ENCODE measurements at regions not wholly inside any gene's neighbourhood (a gene's known extent, or its start where the extent isn't known, plus 50 kb on each side); places are given as distances from the start of the nearest gene placed in this dataset.

- H3K36me3 ChIP-seq (ENCODE audit: control insufficient read depth in 2 of 2, insufficient read depth in 1 of 2, low read length in 2 of 2), result no peaks in the 10 kb centered on the region
- POLR2A ChIA-PET, result no interaction called here
- TF ChIP-seq ZNF621 (tag by site-specific recombination; IDR thresholded peaks at IDR 0.05), result no peak
- TF ChIP-seq BCL6B (tag by site-specific recombination; IDR thresholded peaks at IDR 0.05), result no peak
- no peak for TF ChIP-seq ZNF521 (tag by site-specific recombination; IDR thresholded peaks at IDR 0.05)
- TF ChIP-seq, protein P1, sequence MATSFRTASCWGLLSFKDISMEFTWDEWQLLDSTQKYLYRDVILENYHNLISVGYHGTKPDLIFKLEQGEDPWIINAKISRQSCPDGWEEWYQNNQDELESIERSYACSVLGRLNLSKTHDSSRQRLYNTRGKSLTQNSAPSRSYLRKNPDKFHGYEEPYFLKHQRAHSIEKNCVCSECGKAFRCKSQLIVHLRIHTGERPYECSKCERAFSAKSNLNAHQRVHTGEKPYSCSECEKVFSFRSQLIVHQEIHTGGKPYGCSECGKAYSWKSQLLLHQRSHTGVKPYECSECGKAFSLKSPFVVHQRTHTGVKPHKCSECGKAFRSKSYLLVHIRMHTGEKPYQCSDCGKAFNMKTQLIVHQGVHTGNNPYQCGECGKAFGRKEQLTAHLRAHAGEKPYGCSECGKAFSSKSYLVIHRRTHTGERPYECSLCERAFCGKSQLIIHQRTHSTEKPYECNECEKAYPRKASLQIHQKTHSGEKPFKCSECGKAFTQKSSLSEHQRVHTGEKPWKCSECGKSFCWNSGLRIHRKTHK (tag by site-specific recombination; IDR thresholded peaks at IDR 0.05), result no peak
- no peak for TF ChIP-seq YY1 (tag by site-specific recombination; IDR thresholded peaks at IDR 0.05)
- TF ChIP-seq MZF1 (tag by site-specific recombination; IDR thresholded peaks at IDR 0.05; ENCODE audit: borderline replicate concordance), result no peak
- TF ChIP-seq ZNF266 (tag by site-specific recombination; IDR thresholded peaks at IDR 0.05; ENCODE audit: low read depth), result no peak
- no peak for TF ChIP-seq ZNF426 (tag by site-specific recombination; IDR thresholded peaks at IDR 0.05)
- no peak for TF ChIP-seq ZBTB7A (tag by site-specific recombination; IDR thresholded peaks at IDR 0.05; ENCODE audit: low read depth)
- TF ChIP-seq SCRT1 (tag by site-specific recombination; IDR thresholded peaks at IDR 0.05; ENCODE audit: borderline replicate concordance), result no peak
- TF ChIP-seq ZNF10 (tag by site-specific recombination; IDR thresholded peaks at IDR 0.05), result no peak
- no peak for TF ChIP-seq ZNF133 (tag by site-specific recombination; IDR thresholded peaks at IDR 0.05)
- TF ChIP-seq, protein P2, sequence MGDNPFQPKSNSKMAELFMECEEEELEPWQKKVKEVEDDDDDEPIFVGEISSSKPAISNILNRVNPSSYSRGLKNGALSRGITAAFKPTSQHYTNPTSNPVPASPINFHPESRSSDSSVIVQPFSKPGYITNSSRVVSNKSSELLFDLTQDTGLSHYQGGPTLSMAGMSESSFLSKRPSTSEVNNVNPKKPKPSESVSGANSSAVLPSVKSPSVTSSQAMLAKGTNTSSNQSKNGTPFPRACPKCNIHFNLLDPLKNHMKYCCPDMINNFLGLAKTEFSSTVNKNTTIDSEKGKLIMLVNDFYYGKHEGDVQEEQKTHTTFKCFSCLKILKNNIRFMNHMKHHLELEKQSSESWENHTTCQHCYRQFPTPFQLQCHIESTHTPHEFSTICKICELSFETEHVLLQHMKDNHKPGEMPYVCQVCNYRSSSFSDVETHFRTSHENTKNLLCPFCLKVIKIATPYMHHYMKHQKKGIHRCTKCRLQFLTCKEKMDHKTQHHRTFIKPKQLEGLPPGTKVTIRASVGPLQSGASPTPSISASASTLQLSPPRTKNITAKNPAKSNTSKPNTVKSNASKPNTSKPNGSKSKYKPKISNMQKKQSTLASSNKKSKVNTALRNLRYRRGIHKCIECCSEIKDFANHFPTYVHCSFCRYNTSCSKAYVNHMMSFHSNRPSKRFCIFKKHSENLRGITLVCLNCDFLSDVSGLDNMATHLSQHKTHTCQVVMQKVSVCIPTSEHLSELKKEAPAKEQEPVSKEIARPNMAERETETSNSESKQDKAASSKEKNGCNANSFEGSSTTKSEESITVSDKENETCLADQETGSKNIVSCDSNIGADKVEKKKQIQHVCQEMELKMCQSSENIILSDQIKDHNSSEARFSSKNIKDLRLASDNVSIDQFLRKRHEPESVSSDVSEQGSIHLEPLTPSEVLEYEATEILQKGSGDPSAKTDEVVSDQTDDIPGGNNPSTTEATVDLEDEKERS (tag by site-specific recombination; IDR thresholded peaks at IDR 0.05), result no peak
- no peak for TF ChIP-seq ZNF175 (tag by site-specific recombination; IDR thresholded peaks at IDR 0.05)
- no peak for TF ChIP-seq RBAK (tag by site-specific recombination; IDR thresholded peaks at IDR 0.05)
- TF ChIP-seq ZNF558 (tag by site-specific recombination; IDR thresholded peaks at IDR 0.05), result no peak
- TF ChIP-seq PBX3 (CRISPR knock-in tag; IDR thresholded peaks at IDR 0.05), result no peak
- no peak for TF ChIP-seq KLF9 (tag by site-specific recombination; IDR thresholded peaks at IDR 0.05; ENCODE audit: low read depth)
- no peak for TF ChIP-seq ZEB2 (tag by site-specific recombination; IDR thresholded peaks at IDR 0.05)
- TF ChIP-seq ZNF658 (tag by site-specific recombination; IDR thresholded peaks at IDR 0.05), result no peak
- CTCF ChIA-PET, result no interaction called here
- H3K27ac ChIP-seq (ENCODE audit: extremely low read depth, low read depth, low read length), result no peak overlapping the region
- no peaks in the 10 kb centered on the region for H3K4me1 ChIP-seq (ENCODE audit: control insufficient read depth, insufficient read depth, low read length)
- no peaks in the 10 kb centered on the region for H3K9me3 ChIP-seq (ENCODE audit: control insufficient read depth, insufficient read depth, low read depth, low read length)
- no peak overlapping the region for H3K4me3 ChIP-seq (ENCODE audit: low read depth, low read length)
These were observed 71.9 kb downstream of the OAT start for GRCh38 chr10:124346831-124347230.

DNA sequence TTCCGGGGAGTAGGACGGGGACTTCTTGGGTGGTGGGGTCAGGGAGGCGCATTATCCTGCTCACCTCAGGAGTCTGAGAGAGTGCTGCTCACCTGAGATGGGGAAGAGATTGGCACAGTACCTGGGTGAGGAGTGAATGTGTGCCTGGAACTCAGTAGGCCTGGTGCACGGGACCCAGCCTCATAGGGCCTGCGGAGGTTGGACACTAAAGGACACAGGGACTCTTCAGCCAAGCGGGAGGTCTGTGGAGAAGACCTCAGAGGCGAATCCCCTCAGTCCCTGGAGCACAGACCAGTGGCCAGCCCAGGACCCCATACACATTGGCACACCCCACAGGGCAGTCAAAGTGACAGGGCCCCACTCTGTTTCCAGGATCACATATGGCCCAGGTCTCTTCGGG lies 73.2 kb downstream of the OAT start:
- Histone ChIP-seq H3K4me3 (ENCODE audit: low read depth, low read length) (no peak overlapping the region), H3K9me3 (ENCODE audit: control insufficient read depth, insufficient read depth, low read depth, low read length) (no peaks in the 10 kb centered on the region), H3K4me1 (ENCODE audit: control insufficient read depth, insufficient read depth, low read length) (no peaks in the 10 kb centered on the region), H3K36me3 (ENCODE audit: control insufficient read depth in 2 of 2, insufficient read depth in 1 of 2, low read length in 2 of 2) (no peaks in the 10 kb centered on the region), H3K27ac (ENCODE audit: extremely low read depth, low read depth, low read length) (no peak overlapping the region)
- CTCF ChIA-PET, result no interaction called here
- POLR2A ChIA-PET, result no interaction called here
- TF ChIP-seq SCRT1 (tag by site-specific recombination; IDR thresholded peaks at IDR 0.05; ENCODE audit: borderline replicate concordance), result no peak
- no peak for TF ChIP-seq WT1 (tag by site-specific recombination; IDR thresholded peaks at IDR 0.05)
- no peak for TF ChIP-seq GLIS2 (tag by site-specific recombination; IDR thresholded peaks at IDR 0.05)
- no peak for TF ChIP-seq ZNF2 (tag by site-specific recombination; IDR thresholded peaks at IDR 0.05)
- TF ChIP-seq ZSCAN23 (tag by site-specific recombination; IDR thresholded peaks at IDR 0.05), result no peak
- TF ChIP-seq ZNF555 (tag by site-specific recombination; conservative IDR thresholded peaks at IDR 0.05), result no peak
- TF ChIP-seq, protein P3, sequence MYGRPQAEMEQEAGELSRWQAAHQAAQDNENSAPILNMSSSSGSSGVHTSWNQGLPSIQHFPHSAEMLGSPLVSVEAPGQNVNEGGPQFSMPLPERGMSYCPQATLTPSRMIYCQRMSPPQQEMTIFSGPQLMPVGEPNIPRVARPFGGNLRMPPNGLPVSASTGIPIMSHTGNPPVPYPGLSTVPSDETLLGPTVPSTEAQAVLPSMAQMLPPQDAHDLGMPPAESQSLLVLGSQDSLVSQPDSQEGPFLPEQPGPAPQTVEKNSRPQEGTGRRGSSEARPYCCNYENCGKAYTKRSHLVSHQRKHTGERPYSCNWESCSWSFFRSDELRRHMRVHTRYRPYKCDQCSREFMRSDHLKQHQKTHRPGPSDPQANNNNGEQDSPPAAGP (tag by site-specific recombination; IDR thresholded peaks at IDR 0.05), result no peak
- no peak for TF ChIP-seq SETDB1 (IDR thresholded peaks at IDR 0.05; ENCODE audit: insufficient read length, low read length)
- TF ChIP-seq ZNF433 (tag by site-specific recombination; IDR thresholded peaks at IDR 0.05; ENCODE audit: low read depth), result no peak
- TF ChIP-seq PRDM1 (tag by site-specific recombination; IDR thresholded peaks at IDR 0.05), result no peak
- no peak for TF ChIP-seq ZNF626 (tag by site-specific recombination; IDR thresholded peaks at IDR 0.05)
- no peak for TF ChIP-seq SP3 (tag by site-specific recombination; IDR thresholded peaks at IDR 0.05)

Data from HEK293 (cell line).